ENCODE measurements at regions not wholly inside any gene's neighbourhood (a gene's known extent, or its start where the extent isn't known, plus 50 kb on each side); places are given as distances from the start of the nearest gene placed in this dataset.

DNA sequence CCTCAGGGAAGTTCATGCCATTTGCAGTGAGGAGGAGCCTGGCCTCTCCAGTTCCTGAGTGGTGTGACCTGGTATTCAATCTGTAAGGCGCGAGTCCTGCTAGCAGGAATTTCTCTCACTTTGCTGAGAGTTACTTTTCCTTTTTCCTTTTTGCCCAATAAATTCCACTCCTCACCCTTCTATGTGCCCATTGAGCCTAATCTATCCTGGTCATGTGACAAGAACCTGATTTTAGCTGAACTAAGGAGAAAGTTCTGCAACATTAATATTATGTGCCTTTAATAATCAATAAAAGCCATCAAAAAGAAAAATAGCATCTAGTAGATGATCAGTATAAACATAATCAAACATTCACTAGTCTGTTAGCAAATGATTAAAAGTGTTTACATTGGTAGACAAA lies 136.1 kb upstream of the POGK start:
- CTCF ChIA-PET (ENCODE audit: low intra/inter-chr PET ratio, low total read pairs), result no interaction called here
- no peak for DNase-seq (ENCODE audit: low spot score)
- intact Hi-C loops (cut with micrococcal nuclease; ENCODE audit: unreplicated experiment), result no loop called here

More for the DNA sequence above, 136.1 kb upstream of the POGK start:
- WGBS (ENCODE audit: low lambda C conversion rate), result 27% methylated on average over 2 of the region's 2 CpGs
- Histone ChIP-seq H2AFZ (ENCODE audit: low read length) (no peak overlapping the region), H3K9me3 (ENCODE audit: low read length) (no peaks in the 10 kb centered on the region), H3K36me3 (replicated peaks in 1 of 2; ENCODE audit: control insufficient read depth in 1 of 2, insufficient read depth in 2 of 2, low read length in 2 of 2) (no peaks in the 10 kb centered on the region), H3K4me1 (ENCODE audit: insufficient read depth, low read length) (peaks cover 8% of the 10 kb centered on the region), H3K27me3 (ENCODE audit: control insufficient read depth in 1 of 2, insufficient read depth in 2 of 2, low read length in 2 of 2) (no peaks in the 10 kb centered on the region), H3K9ac (ENCODE audit: insufficient read depth, low read depth, low read length) (no peak overlapping the region), H3K27ac (ENCODE audit: extremely low read length, insufficient read depth, low read length) (no peak overlapping the region), H3K4me3 (replicated peaks in 1 of 3; ENCODE audit: insufficient read depth in 1 of 3, low read depth in 2 of 3, low read length in 3 of 3) (no peak overlapping the region), H3K79me2 (ENCODE audit: insufficient read depth, low read length) (no peaks in the 10 kb centered on the region), H3K4me2 (ENCODE audit: low read depth, low read length) (no peak overlapping the region), H4K20me1 (ENCODE audit: insufficient read depth, low read length) (no peaks in the 10 kb centered on the region)
- TF ChIP-seq TBX3 (IDR thresholded peaks at IDR 0.05; ENCODE audit: borderline replicate concordance), result no peak
- no peak for TF ChIP-seq HES4 (CRISPR knock-in tag; IDR thresholded peaks at IDR 0.05; ENCODE audit: borderline replicate concordance)
- no peak for TF ChIP-seq TEAD2 (CRISPR knock-in tag; IDR thresholded peaks at IDR 0.05)
- TF ChIP-seq, protein P1, sequence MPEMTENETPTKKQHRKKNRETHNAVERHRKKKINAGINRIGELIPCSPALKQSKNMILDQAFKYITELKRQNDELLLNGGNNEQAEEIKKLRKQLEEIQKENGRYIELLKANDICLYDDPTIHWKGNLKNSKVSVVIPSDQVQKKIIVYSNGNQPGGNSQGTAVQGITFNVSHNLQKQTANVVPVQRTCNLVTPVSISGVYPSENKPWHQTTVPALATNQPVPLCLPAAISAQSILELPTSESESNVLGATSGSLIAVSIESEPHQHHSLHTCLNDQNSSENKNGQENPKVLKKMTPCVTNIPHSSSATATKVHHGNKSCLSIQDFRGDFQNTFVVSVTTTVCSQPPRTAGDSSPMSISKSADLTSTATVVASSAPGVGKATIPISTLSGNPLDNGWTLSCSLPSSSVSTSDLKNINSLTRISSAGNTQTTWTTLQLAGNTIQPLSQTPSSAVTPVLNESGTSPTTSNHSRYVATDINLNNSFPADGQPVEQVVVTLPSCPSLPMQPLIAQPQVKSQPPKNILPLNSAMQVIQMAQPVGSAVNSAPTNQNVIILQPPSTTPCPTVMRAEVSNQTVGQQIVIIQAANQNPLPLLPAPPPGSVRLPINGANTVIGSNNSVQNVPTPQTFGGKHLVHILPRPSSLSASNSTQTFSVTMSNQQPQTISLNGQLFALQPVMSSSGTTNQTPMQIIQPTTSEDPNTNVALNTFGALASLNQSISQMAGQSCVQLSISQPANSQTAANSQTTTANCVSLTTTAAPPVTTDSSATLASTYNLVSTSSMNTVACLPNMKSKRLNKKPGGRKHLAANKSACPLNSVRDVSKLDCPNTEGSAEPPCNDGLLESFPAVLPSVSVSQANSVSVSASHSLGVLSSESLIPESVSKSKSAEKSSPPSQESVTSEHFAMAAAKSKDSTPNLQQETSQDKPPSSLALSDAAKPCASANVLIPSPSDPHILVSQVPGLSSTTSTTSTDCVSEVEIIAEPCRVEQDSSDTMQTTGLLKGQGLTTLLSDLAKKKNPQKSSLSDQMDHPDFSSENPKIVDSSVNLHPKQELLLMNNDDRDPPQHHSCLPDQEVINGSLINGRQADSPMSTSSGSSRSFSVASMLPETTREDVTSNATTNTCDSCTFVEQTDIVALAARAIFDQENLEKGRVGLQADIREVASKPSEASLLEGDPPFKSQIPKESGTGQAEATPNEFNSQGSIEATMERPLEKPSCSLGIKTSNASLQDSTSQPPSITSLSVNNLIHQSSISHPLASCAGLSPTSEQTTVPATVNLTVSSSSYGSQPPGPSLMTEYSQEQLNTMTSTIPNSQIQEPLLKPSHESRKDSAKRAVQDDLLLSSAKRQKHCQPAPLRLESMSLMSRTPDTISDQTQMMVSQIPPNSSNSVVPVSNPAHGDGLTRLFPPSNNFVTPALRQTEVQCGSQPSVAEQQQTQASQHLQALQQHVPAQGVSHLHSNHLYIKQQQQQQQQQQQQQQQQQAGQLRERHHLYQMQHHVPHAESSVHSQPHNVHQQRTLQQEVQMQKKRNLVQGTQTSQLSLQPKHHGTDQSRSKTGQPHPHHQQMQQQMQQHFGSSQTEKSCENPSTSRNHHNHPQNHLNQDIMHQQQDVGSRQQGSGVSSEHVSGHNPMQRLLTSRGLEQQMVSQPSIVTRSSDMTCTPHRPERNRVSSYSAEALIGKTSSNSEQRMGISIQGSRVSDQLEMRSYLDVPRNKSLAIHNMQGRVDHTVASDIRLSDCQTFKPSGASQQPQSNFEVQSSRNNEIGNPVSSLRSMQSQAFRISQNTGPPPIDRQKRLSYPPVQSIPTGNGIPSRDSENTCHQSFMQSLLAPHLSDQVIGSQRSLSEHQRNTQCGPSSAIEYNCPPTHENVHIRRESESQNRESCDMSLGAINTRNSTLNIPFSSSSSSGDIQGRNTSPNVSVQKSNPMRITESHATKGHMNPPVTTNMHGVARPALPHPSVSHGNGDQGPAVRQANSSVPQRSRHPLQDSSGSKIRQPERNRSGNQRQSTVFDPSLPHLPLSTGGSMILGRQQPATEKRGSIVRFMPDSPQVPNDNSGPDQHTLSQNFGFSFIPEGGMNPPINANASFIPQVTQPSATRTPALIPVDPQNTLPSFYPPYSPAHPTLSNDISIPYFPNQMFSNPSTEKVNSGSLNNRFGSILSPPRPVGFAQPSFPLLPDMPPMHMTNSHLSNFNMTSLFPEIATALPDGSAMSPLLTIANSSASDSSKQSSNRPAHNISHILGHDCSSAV (CRISPR knock-in tag; IDR thresholded peaks at IDR 0.05; ENCODE audit: borderline replicate concordance), result no peak
- no peak for TF ChIP-seq ISX (CRISPR knock-in tag; conservative IDR thresholded peaks at IDR 0.05)
- TF ChIP-seq ZNF121 (CRISPR knock-in tag; IDR thresholded peaks at IDR 0.05), result no peak
- no peak for TF ChIP-seq HOXA7 (CRISPR knock-in tag; IDR thresholded peaks at IDR 0.05)
- no peak for TF ChIP-seq ZNF138 (CRISPR knock-in tag; IDR thresholded peaks at IDR 0.05; ENCODE audit: low read depth)
- TF ChIP-seq ZNF251 (CRISPR knock-in tag; IDR thresholded peaks at IDR 0.05), result no peak
- TF ChIP-seq AGO1 (IDR thresholded peaks at IDR 0.05; ENCODE audit: low read depth, low read length, poor library complexity, severe bottlenecking), result no peak
- FAIRE-seq (no peak), ATAC-seq (no peak)
- POLR2A ChIA-PET, result no interaction called here
- in situ Hi-C loops (cut with HindIII; ENCODE audit: extremely low pct_ligation_motif_present, low pct_unique_long_range_greater_than_20kb), result no loop called here
- BruUV-seq (replicated peaks), result no TSS peak

Data from HepG2 (cell line).